ENCODE measurements at regions not wholly inside any gene's neighbourhood (a gene's known extent, or its start where the extent isn't known, plus 50 kb on each side); places are given as distances from the start of the nearest gene placed in this dataset.

- no peaks in the 10 kb centered on the region for H3K36me3 ChIP-seq (ENCODE audit: insufficient read depth, low read length)
- no peak for TF ChIP-seq CTCF (IDR thresholded peaks at IDR 0.05; ENCODE audit: extremely low read depth, low read depth, low read length)
- no peaks in the 10 kb centered on the region for H3K27me3 ChIP-seq (ENCODE audit: insufficient read depth, low read length)
- no peak overlapping the region for H3K27ac ChIP-seq (ENCODE audit: low read depth, low read length)
- no peak for DNase-seq (ENCODE audit: insufficient read length, low spot score, missing footprints)
- H2AFZ ChIP-seq (ENCODE audit: low read length), result no peak overlapping the region
- no peaks in the 10 kb centered on the region for H3K9me3 ChIP-seq (ENCODE audit: low read depth, low read length)
- H3K79me2 ChIP-seq (ENCODE audit: insufficient read depth, low read length), result no peaks in the 10 kb centered on the region
- H4K20me1 ChIP-seq (ENCODE audit: insufficient read depth, low read length), result no peaks in the 10 kb centered on the region
- H3K4me2 ChIP-seq (ENCODE audit: insufficient read depth, low read length), result no peak overlapping the region
- no peak overlapping the region for H3K4me3 ChIP-seq (ENCODE audit: insufficient read depth, low read length)
- H3K4me1 ChIP-seq (ENCODE audit: insufficient read depth, low read length), result peaks cover 22% of the 10 kb centered on the region
Measured at GRCh38 chr12:93136253-93137055, 207.4 kb upstream of the EEA1 start.

GRCh38 chr12:93137656-93138612 is 208.8 kb upstream of the EEA1 start:
- peak overlapping the region; percentile 11 for H2AFZ ChIP-seq (ENCODE audit: low read length)
- H3K36me3 ChIP-seq (ENCODE audit: insufficient read depth, low read length), result no peaks in the 10 kb centered on the region
- no peaks in the 10 kb centered on the region for H3K79me2 ChIP-seq (ENCODE audit: insufficient read depth, low read length)
- peak overlapping the region; percentile 34 for H3K4me2 ChIP-seq (ENCODE audit: insufficient read depth, low read length)
- no peak for TF ChIP-seq CTCF (IDR thresholded peaks at IDR 0.05; ENCODE audit: extremely low read depth, low read depth, low read length)
- peak overlapping the region; percentile 39 for H3K27ac ChIP-seq (ENCODE audit: low read depth, low read length)
- no peak overlapping the region for H3K4me3 ChIP-seq (ENCODE audit: insufficient read depth, low read length)
- peak; percentile 83 for DNase-seq (ENCODE audit: insufficient read length, low spot score, missing footprints)
- peaks cover 22% of the 10 kb centered on the region for H3K4me1 ChIP-seq (ENCODE audit: insufficient read depth, low read length)
- no peaks in the 10 kb centered on the region for H4K20me1 ChIP-seq (ENCODE audit: insufficient read depth, low read length)
- H3K9me3 ChIP-seq (ENCODE audit: low read depth, low read length), result no peaks in the 10 kb centered on the region
- H3K27me3 ChIP-seq (ENCODE audit: insufficient read depth, low read length), result no peaks in the 10 kb centered on the region

GRCh38 chr12:93139028-93139665 is 210.1 kb upstream of the EEA1 start:
- Histone ChIP-seq H2AFZ (ENCODE audit: low read length) (no peak overlapping the region), H3K27ac (ENCODE audit: low read depth, low read length) (no peak overlapping the region), H3K4me2 (ENCODE audit: insufficient read depth, low read length) (no peak overlapping the region), H3K4me1 (ENCODE audit: insufficient read depth, low read length) (peaks cover 24% of the 10 kb centered on the region), H3K4me3 (ENCODE audit: insufficient read depth, low read length) (no peak overlapping the region), H3K36me3 (ENCODE audit: insufficient read depth, low read length) (no peaks in the 10 kb centered on the region), H3K79me2 (ENCODE audit: insufficient read depth, low read length) (no peaks in the 10 kb centered on the region), H3K27me3 (ENCODE audit: insufficient read depth, low read length) (no peaks in the 10 kb centered on the region), H4K20me1 (ENCODE audit: insufficient read depth, low read length) (no peaks in the 10 kb centered on the region), H3K9me3 (ENCODE audit: low read depth, low read length) (no peaks in the 10 kb centered on the region)
- DNase-seq (ENCODE audit: insufficient read length, low spot score, missing footprints), result no peak
- no peak for TF ChIP-seq CTCF (IDR thresholded peaks at IDR 0.05; ENCODE audit: extremely low read depth, low read depth, low read length)

All from osteoblast (primary cell).